Smooth muscle cell (in vitro differentiated cells): ENCODE measurements at regions not wholly inside any gene's neighbourhood (a gene's known extent, or its start where the extent isn't known, plus 50 kb on each side); places are given as distances from the start of the nearest gene placed in this dataset.

Source experiments
- DNase-seq: peaks from one replicate; lab custom pipeline; 2025; ENCODE audit not compliant: unreplicated experiment; lab: John Stamatoyannopoulos, UW
- H2AFZ ChIP-seq: fragments of 200-600 bp; sonication (generic); 2 replicates; pipeline ENCODE4 v1.6.0; 2016; ENCODE audit warnings: antibody characterized with exemption, low read depth, mild to moderate bottlenecking
- H3F3A ChIP-seq: fragments of 200-600 bp; sonication (generic); 2 replicates; pipeline ENCODE4 v1.6.0; 2017; ENCODE audit warnings: antibody characterized with exemption, low read depth
- H3K27ac ChIP-seq: fragments of 200-600 bp; sonication (generic); 2 replicates; pipeline ENCODE4 v1.5.1; 2016; ENCODE audit warnings: low read depth, mild to moderate bottlenecking
- H3K27me3 ChIP-seq: fragments of 200-600 bp; sonication (generic); 2 replicates; pipeline ENCODE4 v1.6.1; 2016; ENCODE audit warnings: low read depth, mild to moderate bottlenecking
- H3K36me3 ChIP-seq: fragments of 200-600 bp; sonication (generic); 2 replicates; pipeline ENCODE4 v1.5.1; 2016; ENCODE audit warnings: low read depth
- H3K4me1 ChIP-seq: fragments of 200-600 bp; sonication (generic); 2 replicates; pipeline ENCODE4 v1.5.1; 2016; ENCODE audit warnings: low read depth
- H3K4me2 ChIP-seq: fragments of 200-600 bp; sonication (generic); 2 replicates; pipeline ENCODE4 v1.6.0; 2016; ENCODE audit warnings: mild to moderate bottlenecking
- H3K4me3 ChIP-seq: fragments of 200-600 bp; sonication (generic); 2 replicates; pipeline ENCODE4 v1.5.1; 2016; ENCODE audit warnings: mild to moderate bottlenecking
- H3K79me2 ChIP-seq: fragments of 200-600 bp; sonication (generic); 2 replicates; pipeline ENCODE4 v1.6.0; 2016; ENCODE audit warnings: low read depth, mild to moderate bottlenecking
- H3K9ac ChIP-seq: fragments of 200-600 bp; sonication (generic); 2 replicates; pipeline ENCODE4 v1.6.0; 2016; ENCODE audit warnings: low read depth
- H3K9me3 ChIP-seq: fragments of 200-600 bp; sonication (generic); replicated peaks from 2 replicates; pipeline ENCODE4 v1.5.1; 2016; ENCODE audit warnings: low read depth
- H4K20me1 ChIP-seq: fragments of 200-600 bp; sonication (generic); 2 replicates; pipeline ENCODE4 v1.6.0; 2016; ENCODE audit warnings: low read depth
- WGBS: methylation state at CpG from one replicate; pipeline ENCODE4 v1.1.7; 2016; ENCODE audit warnings: low lambda C conversion rate; 5-methylcytosine and 5-hydroxymethylcytosine counted together
- TF ChIP-seq, protein P1 (sequence below): fragments of 200-600 bp; sonication (generic); IDR thresholded peaks from 2 replicates; pipeline ENCODE4 v1.5.1; 2017; ENCODE audit warnings: borderline replicate concordance, mild to moderate bottlenecking, antibody characterized with exemption; ENCODE audit not compliant: insufficient read depth, poor library complexity, severe bottlenecking

GRCh38 chr18:22348521-22349316, 69.0 kb downstream of the CTAGE1 start:
- DNase-seq, result no peak
- Histone ChIP-seq H3K27me3 (no peaks in the 10 kb centered on the region), H3K79me2 (no peaks in the 10 kb centered on the region), H4K20me1 (no peaks in the 10 kb centered on the region), H3K4me1 (peaks cover 6% of the 10 kb centered on the region), H3K9ac (peak overlapping the region; percentile 77), H3K4me2 (peak overlapping the region; percentile 82), H3F3A (peaks cover 20% of the 10 kb centered on the region), H3K36me3 (no peaks in the 10 kb centered on the region), H3K4me3 (peak overlapping the region; percentile 57), H3K27ac (peak overlapping the region; percentile 92), H2AFZ (peak overlapping the region; percentile 72), H3K9me3 (no peaks in the 10 kb centered on the region)
- under 1% methylated on average over 63 of the region's 85 CpGs for WGBS
- TF ChIP-seq, protein P1, sequence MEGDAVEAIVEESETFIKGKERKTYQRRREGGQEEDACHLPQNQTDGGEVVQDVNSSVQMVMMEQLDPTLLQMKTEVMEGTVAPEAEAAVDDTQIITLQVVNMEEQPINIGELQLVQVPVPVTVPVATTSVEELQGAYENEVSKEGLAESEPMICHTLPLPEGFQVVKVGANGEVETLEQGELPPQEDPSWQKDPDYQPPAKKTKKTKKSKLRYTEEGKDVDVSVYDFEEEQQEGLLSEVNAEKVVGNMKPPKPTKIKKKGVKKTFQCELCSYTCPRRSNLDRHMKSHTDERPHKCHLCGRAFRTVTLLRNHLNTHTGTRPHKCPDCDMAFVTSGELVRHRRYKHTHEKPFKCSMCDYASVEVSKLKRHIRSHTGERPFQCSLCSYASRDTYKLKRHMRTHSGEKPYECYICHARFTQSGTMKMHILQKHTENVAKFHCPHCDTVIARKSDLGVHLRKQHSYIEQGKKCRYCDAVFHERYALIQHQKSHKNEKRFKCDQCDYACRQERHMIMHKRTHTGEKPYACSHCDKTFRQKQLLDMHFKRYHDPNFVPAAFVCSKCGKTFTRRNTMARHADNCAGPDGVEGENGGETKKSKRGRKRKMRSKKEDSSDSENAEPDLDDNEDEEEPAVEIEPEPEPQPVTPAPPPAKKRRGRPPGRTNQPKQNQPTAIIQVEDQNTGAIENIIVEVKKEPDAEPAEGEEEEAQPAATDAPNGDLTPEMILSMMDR, result no peak

- H3K27ac ChIP-seq, result peak overlapping the region; percentile 92
- H4K20me1 ChIP-seq, result no peaks in the 10 kb centered on the region
- H3K9ac ChIP-seq, result peak overlapping the region; percentile 73
- H3K36me3 ChIP-seq, result no peaks in the 10 kb centered on the region
- peaks cover 6% of the 10 kb centered on the region for H3K4me1 ChIP-seq
- H3K4me3 ChIP-seq, result peak overlapping the region; percentile 57
- TF ChIP-seq, protein P1, result no peak
- no peaks in the 10 kb centered on the region for H3K27me3 ChIP-seq
- DNase-seq, result no peak
- WGBS, result 9% methylated on average over 26 of the region's 26 CpGs
- peaks cover 20% of the 10 kb centered on the region for H3F3A ChIP-seq
- no peaks in the 10 kb centered on the region for H3K9me3 ChIP-seq
- H2AFZ ChIP-seq, result peak overlapping the region; percentile 64
- H3K79me2 ChIP-seq, result no peaks in the 10 kb centered on the region
- peak overlapping the region; percentile 82 for H3K4me2 ChIP-seq
Measured at GRCh38 chr18:22347606-22348511, 69.9 kb downstream of the CTAGE1 start.

DNA sequence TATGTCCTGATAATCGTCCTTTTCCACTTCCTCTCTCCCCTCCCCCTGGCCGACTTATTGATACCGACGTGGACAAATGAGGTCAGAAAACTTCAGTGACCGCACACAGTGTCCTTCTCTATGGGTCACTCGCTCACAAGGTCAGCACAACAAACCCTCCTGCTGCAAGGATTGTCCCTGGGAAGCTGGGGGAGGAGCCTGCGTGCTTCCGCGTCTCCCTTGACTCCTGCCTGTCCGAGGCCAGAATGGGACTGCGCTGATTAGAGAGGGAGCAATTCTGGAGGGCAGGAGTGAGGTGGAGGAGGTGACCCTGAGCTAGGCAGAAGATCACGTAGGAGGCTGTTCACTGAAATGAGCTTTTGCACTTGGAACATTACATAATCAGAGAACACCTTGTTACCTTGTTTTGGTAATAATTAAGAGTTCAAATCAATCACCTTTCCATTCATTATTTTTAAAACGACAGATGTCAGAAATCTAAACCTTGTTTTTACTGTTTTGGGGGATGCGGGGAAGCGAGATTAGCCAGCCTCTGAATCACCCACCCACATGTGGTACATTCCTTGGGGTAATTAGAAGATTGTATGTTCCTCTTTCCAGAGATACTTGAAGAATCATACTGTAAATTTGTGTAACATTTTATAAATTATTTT, 70.6 kb downstream of the CTAGE1 start:
- H2AFZ ChIP-seq, result no peak overlapping the region
- H3K4me2 ChIP-seq, result peak overlapping the region; percentile 82
- H3K79me2 ChIP-seq, result no peaks in the 10 kb centered on the region
- H3K27me3 ChIP-seq, result no peaks in the 10 kb centered on the region
- H3K36me3 ChIP-seq, result no peaks in the 10 kb centered on the region
- H3K9me3 ChIP-seq, result no peaks in the 10 kb centered on the region
- H3K27ac ChIP-seq, result peak overlapping the region; percentile 92
- peaks cover 20% of the 10 kb centered on the region for H3F3A ChIP-seq
- TF ChIP-seq, protein P1, result no peak
- DNase-seq, result no peak
- peak overlapping the region; percentile 57 for H3K4me3 ChIP-seq
- H4K20me1 ChIP-seq, result no peaks in the 10 kb centered on the region
- peaks cover 6% of the 10 kb centered on the region for H3K4me1 ChIP-seq
- WGBS, result 2% methylated on average over 15 of the region's 15 CpGs
- H3K9ac ChIP-seq, result peak overlapping the region; percentile 59
